Lung (tissue), 11 donors: ENCODE measurements at regions not wholly inside any gene's neighbourhood (a gene's known extent, or its start where the extent isn't known, plus 50 kb on each side); places are given as distances from the start of the nearest gene placed in this dataset.
"Not testable (repeated sequence)": the region's sequence is repeated elsewhere in the genome, so short reads cannot be mapped to it uniquely, and the experiment has no call there.

Source experiments
- ATAC-seq: fragments of 200-7000 bp; cut with Tn5 transposase; one replicate; pipeline ENCODE4 v1.9.1; 2020; ENCODE audit warnings: moderate number of reproducible peaks; ENCODE audit not compliant: insufficient read depth, low FRiP score
- DNase-seq, 3 donors: peaks; one replicate each; pipeline ENCODE4 v3.0.0-alpha.2; 2013 to 2017
- H3K27ac ChIP-seq, 2 donors: one replicate each; pipeline ENCODE4 v1.5.1; 2013; ENCODE audit warnings: mild to moderate bottlenecking in 2 of 2, moderate library complexity in 2 of 2, control low read depth in 1 of 2, inconsistent platforms in 1 of 2, low read depth in 1 of 2, low read length in 1 of 2
- H3K27me3 ChIP-seq, 3 donors: one replicate each; pipeline ENCODE4 v1.5.1; 2013; ENCODE audit warnings: low read length in 2 of 3; ENCODE audit not compliant: control insufficient read depth in 3 of 3, insufficient read depth in 3 of 3
- H3K36me3 ChIP-seq, 4 donors: one replicate each; pipeline ENCODE4 v1.5.1; 2013; ENCODE audit warnings: low read length in 4 of 4, mild to moderate bottlenecking in 1 of 4, moderate library complexity in 1 of 4; ENCODE audit not compliant: control insufficient read depth in 4 of 4, insufficient read depth in 4 of 4
- H3K4me1 ChIP-seq, 5 donors: one replicate each; pipeline ENCODE4 v1.5.1; 2013; ENCODE audit warnings: low read length in 5 of 5, mild to moderate bottlenecking in 2 of 5, moderate library complexity in 1 of 5; ENCODE audit not compliant: control insufficient read depth in 5 of 5, insufficient read depth in 5 of 5
- H3K4me3 ChIP-seq: one replicate; pipeline ENCODE4 v1.5.1; 2013; ENCODE audit warnings: mild to moderate bottlenecking, control low read depth, moderate library complexity
- H3K9ac ChIP-seq, 2 donors: one replicate each; pipeline ENCODE4 v1.5.1; 2013; ENCODE audit warnings: low read length in 2 of 2, control low read depth in 1 of 2; ENCODE audit not compliant: insufficient read depth in 1 of 2
- H3K9me3 ChIP-seq, 4 donors: one replicate each; pipeline ENCODE4 v1.5.1; 2013; ENCODE audit warnings: low read length in 3 of 4, mild to moderate bottlenecking in 1 of 4, moderate library complexity in 1 of 4; ENCODE audit not compliant: control insufficient read depth in 4 of 4, insufficient read depth in 3 of 4
- CTCF ChIP-seq: IDR thresholded peaks from 2 replicates; pipeline ENCODE4 v1.5.1; 2012; ENCODE audit warnings: mild to moderate bottlenecking; ENCODE audit errors: control extremely low read depth, extremely low read depth
- WGBS, 2 donors: extraction: QIAGEN DNeasy Blood & Tissue Kit; methylation state at CpG; one replicate each; pipeline ENCODE4 v1.1.7; 2013; 5-methylcytosine and 5-hydroxymethylcytosine counted together
- donor health status: control.
- donor health status: control.
- donor health status: Bipolar disorder and iron deficiency.
- donor health status: healthy.
- donor health status: DM: yes; HTN: yes; CAD: no.

GRCh38 chrX:113157496-113157895 is 316.9 kb upstream of the AMOT start:
- H3K9me3 ChIP-seq = peaks cover 0 to 12% (median 5%) of the 10 kb centered on the region in 4 donors
- H3K27ac ChIP-seq = no peak overlapping the region

GRCh38 chrX:113154315-113154714 is 313.7 kb upstream of the AMOT start:
- H3K9me3 ChIP-seq = peaks cover 0 to 10% (median 5%) of the 10 kb centered on the region in 4 donors
- not testable (repeated sequence) for ATAC-seq, H3K4me3 ChIP-seq, H3K27ac ChIP-seq, DNase-seq, H3K4me1 ChIP-seq, H3K36me3 ChIP-seq, H3K27me3 ChIP-seq, H3K9ac ChIP-seq
- 80 to 92% methylated on average over 4 of the region's 4 CpGs for WGBS, 2 donors

More at GRCh38 chrX:113157496-113157895, 316.9 kb upstream of the AMOT start:
- Histone ChIP-seq H3K4me3 (no peak overlapping the region), H3K27me3 (peaks cover 0 to 10% (median 0%) of the 10 kb centered on the region in 3 donors), H3K36me3 (no peaks in the 10 kb centered on the region), H3K4me1 (no peaks in the 10 kb centered on the region), H3K9ac (no peak overlapping the region)
- DNase-seq = no peak
- TF ChIP-seq CTCF = no peak
- no peak for ATAC-seq
- WGBS, 2 donors = 83 to 97% methylated on average over 6 to 8 of the region's 8 CpGs

GRCh38 chrX:113136836-113137235 is 296.2 kb upstream of the AMOT start:
- Histone ChIP-seq H3K27ac (no peak overlapping the region), H3K9ac (no peak overlapping the region), H3K27me3 (peaks cover 0 to 9% (median 0%) of the 10 kb centered on the region in 3 donors), H3K4me1 (no peaks in the 10 kb centered on the region), H3K4me3 (no peak overlapping the region), H3K36me3 (no peaks in the 10 kb centered on the region), H3K9me3 (peaks cover 0 to 2% (median 0%) of the 10 kb centered on the region in 4 donors)
- no peak for DNase-seq
- 44 to 65% methylated on average over 1 of the region's 1 CpG for WGBS, 2 donors
- no peak for TF ChIP-seq CTCF
- no peak for ATAC-seq

- Histone ChIP-seq H3K9me3 (no peaks in the 10 kb centered on the region), H3K27ac (no peak overlapping the region), H3K36me3 (no peaks in the 10 kb centered on the region), H3K4me1 (no peaks in the 10 kb centered on the region), H3K9ac (no peak overlapping the region), H3K27me3 (peaks cover 0 to 18% (median 0%) of the 10 kb centered on the region in 3 donors), H3K4me3 (no peak overlapping the region)
- ATAC-seq = no peak
- WGBS, 2 donors = 74 to 88% methylated on average over 1 of the region's 1 CpG
- TF ChIP-seq CTCF = no peak
- no peak for DNase-seq
Observed at GRCh38 chrX:113133316-113133715, 292.7 kb upstream of the AMOT start.
